ENCODE measurements at regions not wholly inside any gene's neighbourhood (a gene's known extent, or its start where the extent isn't known, plus 50 kb on each side); places are given as distances from the start of the nearest gene placed in this dataset.

GRCh38 chr10:44832595-44833390 lies 78.3 kb upstream of the TMEM72 start:
- Histone ChIP-seq H3K9ac (ENCODE audit: low read length) (no peak overlapping the region), H3K4me2 (ENCODE audit: low read depth, low read length, poor library complexity, severe bottlenecking) (no peak overlapping the region), H3K79me2 (ENCODE audit: insufficient read depth, low read length) (no peaks in the 10 kb centered on the region), H3K36me3 (ENCODE audit: low read length) (no peaks in the 10 kb centered on the region), H3K4me3 (ENCODE audit: insufficient read depth, low read length, poor library complexity, severe bottlenecking) (no peak overlapping the region), H2AFZ (ENCODE audit: low read depth, low read length, severe bottlenecking) (no peak overlapping the region), H3K9me2 (replicated peaks; ENCODE audit: insufficient read depth, low read length) (no peaks in the 10 kb centered on the region), H3K27ac (ENCODE audit: low read depth, low read length) (no peak overlapping the region), H3K27me3 (ENCODE audit: low read length) (no peaks in the 10 kb centered on the region), H3K9me3 (ENCODE audit: insufficient read depth, low read length) (no peaks in the 10 kb centered on the region), H3F3A (ENCODE audit: insufficient read depth) (no peaks in the 10 kb centered on the region), H4K20me1 (ENCODE audit: low read depth, low read length) (no peaks in the 10 kb centered on the region)
- no peak for TF ChIP-seq CTCF (IDR thresholded peaks at IDR 0.05; ENCODE audit: insufficient read depth, low read length, poor library complexity, severe bottlenecking)
- no peak for TF ChIP-seq EZH2phosphoT487 (conservative IDR thresholded peaks at IDR 0.05; ENCODE audit: low read length)

DNA sequence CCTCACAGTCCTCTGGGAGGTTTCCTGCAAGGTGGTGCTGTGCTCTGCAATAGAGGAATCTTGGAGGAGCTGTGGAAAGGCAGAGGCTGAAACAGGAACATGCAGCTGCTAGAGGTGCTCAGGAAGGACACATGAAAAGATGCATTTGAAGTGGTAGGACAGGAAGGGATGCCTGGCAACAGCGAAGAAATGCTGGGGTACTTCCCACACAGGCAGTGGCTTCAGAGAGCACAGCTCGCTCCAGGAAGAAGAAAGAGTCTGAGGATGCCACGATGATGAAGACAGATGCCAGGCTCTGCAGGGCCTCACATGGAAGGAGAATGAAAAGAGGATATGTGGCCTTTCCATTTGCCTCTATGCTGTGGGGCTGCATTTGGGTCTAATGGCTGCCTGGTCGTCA lies 77.0 kb upstream of the TMEM72 start:
- H3K27me3 ChIP-seq (ENCODE audit: low read length): no peaks in the 10 kb centered on the region
- no peak overlapping the region for H3K4me2 ChIP-seq (ENCODE audit: low read depth, low read length, poor library complexity, severe bottlenecking)
- H3F3A ChIP-seq (ENCODE audit: insufficient read depth): no peaks in the 10 kb centered on the region
- H3K9ac ChIP-seq (ENCODE audit: low read length): no peak overlapping the region
- H3K9me3 ChIP-seq (ENCODE audit: insufficient read depth, low read length): no peaks in the 10 kb centered on the region
- no peaks in the 10 kb centered on the region for H4K20me1 ChIP-seq (ENCODE audit: low read depth, low read length)
- no peaks in the 10 kb centered on the region for H3K79me2 ChIP-seq (ENCODE audit: insufficient read depth, low read length)
- H3K9me2 ChIP-seq (replicated peaks; ENCODE audit: insufficient read depth, low read length): no peaks in the 10 kb centered on the region
- H3K27ac ChIP-seq (ENCODE audit: low read depth, low read length): no peak overlapping the region
- H2AFZ ChIP-seq (ENCODE audit: low read depth, low read length, severe bottlenecking): no peak overlapping the region
- no peak for TF ChIP-seq CTCF (IDR thresholded peaks at IDR 0.05; ENCODE audit: insufficient read depth, low read length, poor library complexity, severe bottlenecking)
- TF ChIP-seq EZH2phosphoT487 (conservative IDR thresholded peaks at IDR 0.05; ENCODE audit: low read length): no peak
- no peaks in the 10 kb centered on the region for H3K36me3 ChIP-seq (ENCODE audit: low read length)
- H3K4me3 ChIP-seq (ENCODE audit: insufficient read depth, low read length, poor library complexity, severe bottlenecking): no peak overlapping the region

GRCh38 chr10:44835300-44835699 lies 75.8 kb upstream of the TMEM72 start:
- Histone ChIP-seq H4K20me1 (ENCODE audit: low read depth, low read length) (no peaks in the 10 kb centered on the region), H3K27me3 (ENCODE audit: low read length) (no peaks in the 10 kb centered on the region), H3K9me3 (ENCODE audit: insufficient read depth, low read length) (no peaks in the 10 kb centered on the region), H3K4me2 (ENCODE audit: low read depth, low read length, poor library complexity, severe bottlenecking) (no peak overlapping the region), H3K9ac (ENCODE audit: low read length) (no peak overlapping the region), H3K4me3 (ENCODE audit: insufficient read depth, low read length, poor library complexity, severe bottlenecking) (no peak overlapping the region), H3K9me2 (replicated peaks; ENCODE audit: insufficient read depth, low read length) (no peaks in the 10 kb centered on the region), H3K27ac (ENCODE audit: low read depth, low read length) (no peak overlapping the region), H2AFZ (ENCODE audit: low read depth, low read length, severe bottlenecking) (no peak overlapping the region), H3K79me2 (ENCODE audit: insufficient read depth, low read length) (no peaks in the 10 kb centered on the region), H3K36me3 (ENCODE audit: low read length) (no peaks in the 10 kb centered on the region), H3F3A (ENCODE audit: insufficient read depth) (no peaks in the 10 kb centered on the region)
- no peak for TF ChIP-seq EZH2phosphoT487 (conservative IDR thresholded peaks at IDR 0.05; ENCODE audit: low read length)
- TF ChIP-seq CTCF (IDR thresholded peaks at IDR 0.05; ENCODE audit: insufficient read depth, low read length, poor library complexity, severe bottlenecking): no peak
